22Rv1 (cell line): ENCODE measurements at regions not wholly inside any gene's neighbourhood (a gene's known extent, or its start where the extent isn't known, plus 50 kb on each side); places are given as distances from the start of the nearest gene placed in this dataset.

Experiments
- H3K27ac ChIP-seq: fragments of 450-650 bp; 2 replicates; pipeline ENCODE4 v1.5.1; 2017
- CTCF ChIP-seq: fragments of 450-650 bp; IDR thresholded peaks from 2 replicates; pipeline ENCODE4 v1.5.1; 2017; ENCODE audit warnings: mild to moderate bottlenecking
- ZFX ChIP-seq: fragments of 450-650 bp; IDR thresholded peaks from 2 replicates; pipeline ENCODE4 v1.6.1; 2017; ENCODE audit warnings: antibody characterized with exemption, borderline replicate concordance

GRCh38 chr14:34331728-34332623, 130.1 kb downstream of the SPTSSA start:
- TF ChIP-seq CTCF (peak; percentile 96), ZFX (no peak)
- H3K27ac ChIP-seq, result peak overlapping the region; percentile 69

- TF ChIP-seq ZFX (no peak), CTCF (no peak)
- H3K27ac ChIP-seq, result no peak overlapping the region
Observed at GRCh38 chr14:34330846-34331245, 131.2 kb downstream of the SPTSSA start.

- H3K27ac ChIP-seq, result no peak overlapping the region
- TF ChIP-seq CTCF (no peak), ZFX (no peak)
Observed at GRCh38 chr14:34329301-34329700, 132.7 kb downstream of the SPTSSA start.

- H3K27ac ChIP-seq, result no peak overlapping the region
- no peak for TF ChIP-seq CTCF
- no peak for TF ChIP-seq ZFX
Observed at GRCh38 chr14:34328178-34328577, 133.9 kb downstream of the SPTSSA start.

- TF ChIP-seq ZFX, result no peak
- TF ChIP-seq CTCF, result no peak
- no peak overlapping the region for H3K27ac ChIP-seq
Observed at GRCh38 chr14:34325493-34325892, 136.5 kb downstream of the SPTSSA start.

GRCh38 chr14:34324363-34324795, 137.7 kb downstream of the SPTSSA start:
- no peak overlapping the region for H3K27ac ChIP-seq
- TF ChIP-seq CTCF (peak; percentile 80), ZFX (no peak)

- TF ChIP-seq ZFX (no peak), CTCF (peak; percentile 91)
- H3K27ac ChIP-seq, result no peak overlapping the region
Observed at GRCh38 chr14:34322940-34323418, 139.1 kb downstream of the SPTSSA start.
